GM23338 (cell line): ENCODE measurements at regions not wholly inside any gene's neighbourhood (a gene's known extent, or its start where the extent isn't known, plus 50 kb on each side); places are given as distances from the start of the nearest gene placed in this dataset.

ENCODE experiments used
- ATAC-seq: fragments of 200-7000 bp; cut with Tn5 transposase; 3 replicates; pipeline ENCODE4 v1.9.1; 2020
- DNase-seq: peaks from one replicate; pipeline ENCODE4 v3.0.0-alpha.2; 2015; ENCODE audit warnings: low spot score
- H2AFZ ChIP-seq: fragments of 200-600 bp; sonication (generic); 2 replicates; pipeline ENCODE4 v1.8.0; 2016; ENCODE audit warnings: antibody characterized with exemption, mild to moderate bottlenecking, moderate library complexity
- H3F3A ChIP-seq: fragments of 200-600 bp; sonication (generic); replicated peaks from 2 replicates; pipeline ENCODE4 v1.8.0; 2017; ENCODE audit warnings: antibody characterized with exemption, mixed run types, low read depth
- H3K27ac ChIP-seq: fragments of 200-600 bp; sonication (generic); 2 replicates; pipeline ENCODE4 v1.6.1; 2016; ENCODE audit warnings: low read depth
- H3K27me3 ChIP-seq: fragments of 200-600 bp; sonication (generic); 2 replicates; pipeline ENCODE4 v1.8.0; 2016; ENCODE audit warnings: mild to moderate bottlenecking, mixed run types, moderate library complexity; ENCODE audit not compliant: insufficient read depth
- H3K36me3 ChIP-seq: fragments of 200-600 bp; sonication (generic); 2 replicates; pipeline ENCODE4 v1.8.0; 2016; ENCODE audit warnings: mild to moderate bottlenecking; ENCODE audit not compliant: insufficient read depth
- H3K4me1 ChIP-seq: fragments of 200-600 bp; sonication (generic); 2 replicates; pipeline ENCODE4 v1.8.0; 2016; ENCODE audit warnings: mild to moderate bottlenecking, moderate library complexity; ENCODE audit not compliant: insufficient read depth
- H3K4me2 ChIP-seq: fragments of 200-600 bp; sonication (generic); 2 replicates; pipeline ENCODE4 v1.7.1; 2017; ENCODE audit warnings: mixed run types
- H3K4me3 ChIP-seq: fragments of 200-600 bp; sonication (generic); 2 replicates; pipeline ENCODE4 v1.6.1; 2016; ENCODE audit warnings: mixed run types
- H3K79me2 ChIP-seq: fragments of 200-600 bp; sonication (generic); replicated peaks from 2 replicates; pipeline ENCODE4 v1.8.0; 2017; ENCODE audit warnings: mild to moderate bottlenecking; ENCODE audit not compliant: insufficient read depth
- H3K9me2 ChIP-seq: fragments of 200-600 bp; sonication (generic); 2 replicates; pipeline ENCODE4 v1.8.0; 2017; ENCODE audit not compliant: insufficient read depth
- H4K20me1 ChIP-seq: fragments of 200-600 bp; sonication (generic); replicated peaks from 2 replicates; pipeline ENCODE4 v1.8.0; 2017; ENCODE audit warnings: mild to moderate bottlenecking; ENCODE audit not compliant: insufficient read depth
- H3K27ac Mint-ChIP-seq: 2 replicates; pipeline ENCODE4 v1.8.0; 2020; ENCODE audit warnings: inconsistent platforms, mild to moderate bottlenecking, moderate library complexity, mixed read lengths
- H3K27me3 Mint-ChIP-seq: 3 replicates; pipeline ENCODE4 v1.8.0; 2022; ENCODE audit warnings: low read depth, mild to moderate bottlenecking, moderate library complexity, mixed read lengths, inconsistent platforms; ENCODE audit not compliant: insufficient read depth, poor library complexity
- H3K36me3 Mint-ChIP-seq: 3 replicates; pipeline ENCODE4 v1.8.0; 2021; ENCODE audit warnings: low read depth, mild to moderate bottlenecking, inconsistent platforms, moderate library complexity, mixed read lengths
- H3K4me1 Mint-ChIP-seq: 3 replicates; pipeline ENCODE4 v1.8.0; 2020; ENCODE audit warnings: mild to moderate bottlenecking, inconsistent platforms, mixed read lengths
- H3K4me3 Mint-ChIP-seq: 3 replicates; pipeline ENCODE4 v1.8.0; 2021; ENCODE audit warnings: moderate library complexity, mild to moderate bottlenecking, inconsistent platforms, mixed read lengths
- H3K9me3 Mint-ChIP-seq: 3 replicates; pipeline ENCODE4 v1.8.0; 2020; ENCODE audit warnings: moderate library complexity, mild to moderate bottlenecking, inconsistent platforms, mixed read lengths
- CREB1 ChIP-seq: fragments of 250-450 bp; sonication (Bioruptor Pico); IDR thresholded peaks from 2 replicates; pipeline ENCODE4 v1.5.0; 2020; ENCODE audit warnings: low read depth, mild to moderate bottlenecking, moderate library complexity
- EZH2 ChIP-seq: fragments of 200-600 bp; sonication (generic); IDR thresholded peaks from one replicate; pipeline ENCODE4 v1.8.0; 2017; ENCODE audit warnings: antibody characterized with exemption, mild to moderate bottlenecking, low read depth; ENCODE audit not compliant: unreplicated experiment
- EZH2phosphoT487 ChIP-seq: fragments of 200-600 bp; sonication (generic); IDR thresholded peaks from one replicate; pipeline ENCODE4 v1.8.1; 2018; ENCODE audit warnings: antibody characterized with exemption; ENCODE audit not compliant: unreplicated experiment
- JUNB ChIP-seq: IDR thresholded peaks from one replicate; pipeline ENCODE4 v1.6.1; 2016; ENCODE audit warnings: antibody characterized with exemption; ENCODE audit not compliant: unreplicated experiment
- NANOG ChIP-seq: IDR thresholded peaks from 2 replicates; pipeline ENCODE4 v1.6.1; 2016; ENCODE audit warnings: antibody characterized with exemption, borderline replicate concordance
- POLR2AphosphoS5 ChIP-seq: IDR thresholded peaks from 2 replicates; pipeline ENCODE4 v1.6.1; 2016; ENCODE audit warnings: antibody characterized with exemption, low read depth
- TF ChIP-seq, protein P1 (sequence below): fragments of 250-450 bp; sonication (Bioruptor Pico); IDR thresholded peaks from 2 replicates; pipeline ENCODE4 v1.5.0; 2020; ENCODE audit warnings: mild to moderate bottlenecking, moderate library complexity
- TF ChIP-seq, protein P2 (sequence below): IDR thresholded peaks from one replicate; pipeline ENCODE4 v1.6.1; 2018; ENCODE audit warnings: antibody characterized with exemption; ENCODE audit not compliant: unreplicated experiment

DNA sequence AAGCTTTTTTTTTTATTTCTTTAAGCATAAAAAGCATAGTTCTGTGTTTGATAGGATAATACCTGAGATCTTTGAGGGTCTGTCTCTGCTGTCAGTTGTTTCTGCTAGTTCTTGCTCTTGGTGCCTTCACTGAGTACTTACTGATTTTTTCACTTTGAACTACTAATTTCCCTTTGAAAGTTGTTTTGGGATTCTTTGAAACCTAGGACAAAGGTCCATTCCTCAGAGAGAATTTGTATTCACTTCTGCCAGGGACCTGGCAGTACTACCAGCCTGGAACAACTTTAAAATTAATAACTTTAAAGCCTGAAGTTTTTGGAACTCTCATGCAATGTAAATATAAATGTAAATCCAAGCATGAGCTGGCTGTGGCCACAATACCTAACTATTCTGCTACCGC lies 190.1 kb downstream of the TM2D1 start:
- H3K9me3 Mint-ChIP-seq = no peaks in the 10 kb centered on the region
- Histone ChIP-seq H3F3A (no peaks in the 10 kb centered on the region), H3K4me1 (peaks cover 9% of the 10 kb centered on the region), H2AFZ (0 out of 2 replicates have a peak overlapping the region, but pooled peaks have one; percentile 23), H3K27me3 (no peaks in the 10 kb centered on the region), H3K79me2 (no peaks in the 10 kb centered on the region), H4K20me1 (no peaks in the 10 kb centered on the region), H3K27ac (no peak overlapping the region), H3K36me3 (no peaks in the 10 kb centered on the region), H3K4me3 (no peak overlapping the region), H3K9me2 (no peaks in the 10 kb centered on the region), H3K4me2 (no peak overlapping the region)
- no peak overlapping the region for H3K27ac Mint-ChIP-seq
- peaks cover 2% of the 10 kb centered on the region for H3K27me3 Mint-ChIP-seq
- TF ChIP-seq, protein P1, sequence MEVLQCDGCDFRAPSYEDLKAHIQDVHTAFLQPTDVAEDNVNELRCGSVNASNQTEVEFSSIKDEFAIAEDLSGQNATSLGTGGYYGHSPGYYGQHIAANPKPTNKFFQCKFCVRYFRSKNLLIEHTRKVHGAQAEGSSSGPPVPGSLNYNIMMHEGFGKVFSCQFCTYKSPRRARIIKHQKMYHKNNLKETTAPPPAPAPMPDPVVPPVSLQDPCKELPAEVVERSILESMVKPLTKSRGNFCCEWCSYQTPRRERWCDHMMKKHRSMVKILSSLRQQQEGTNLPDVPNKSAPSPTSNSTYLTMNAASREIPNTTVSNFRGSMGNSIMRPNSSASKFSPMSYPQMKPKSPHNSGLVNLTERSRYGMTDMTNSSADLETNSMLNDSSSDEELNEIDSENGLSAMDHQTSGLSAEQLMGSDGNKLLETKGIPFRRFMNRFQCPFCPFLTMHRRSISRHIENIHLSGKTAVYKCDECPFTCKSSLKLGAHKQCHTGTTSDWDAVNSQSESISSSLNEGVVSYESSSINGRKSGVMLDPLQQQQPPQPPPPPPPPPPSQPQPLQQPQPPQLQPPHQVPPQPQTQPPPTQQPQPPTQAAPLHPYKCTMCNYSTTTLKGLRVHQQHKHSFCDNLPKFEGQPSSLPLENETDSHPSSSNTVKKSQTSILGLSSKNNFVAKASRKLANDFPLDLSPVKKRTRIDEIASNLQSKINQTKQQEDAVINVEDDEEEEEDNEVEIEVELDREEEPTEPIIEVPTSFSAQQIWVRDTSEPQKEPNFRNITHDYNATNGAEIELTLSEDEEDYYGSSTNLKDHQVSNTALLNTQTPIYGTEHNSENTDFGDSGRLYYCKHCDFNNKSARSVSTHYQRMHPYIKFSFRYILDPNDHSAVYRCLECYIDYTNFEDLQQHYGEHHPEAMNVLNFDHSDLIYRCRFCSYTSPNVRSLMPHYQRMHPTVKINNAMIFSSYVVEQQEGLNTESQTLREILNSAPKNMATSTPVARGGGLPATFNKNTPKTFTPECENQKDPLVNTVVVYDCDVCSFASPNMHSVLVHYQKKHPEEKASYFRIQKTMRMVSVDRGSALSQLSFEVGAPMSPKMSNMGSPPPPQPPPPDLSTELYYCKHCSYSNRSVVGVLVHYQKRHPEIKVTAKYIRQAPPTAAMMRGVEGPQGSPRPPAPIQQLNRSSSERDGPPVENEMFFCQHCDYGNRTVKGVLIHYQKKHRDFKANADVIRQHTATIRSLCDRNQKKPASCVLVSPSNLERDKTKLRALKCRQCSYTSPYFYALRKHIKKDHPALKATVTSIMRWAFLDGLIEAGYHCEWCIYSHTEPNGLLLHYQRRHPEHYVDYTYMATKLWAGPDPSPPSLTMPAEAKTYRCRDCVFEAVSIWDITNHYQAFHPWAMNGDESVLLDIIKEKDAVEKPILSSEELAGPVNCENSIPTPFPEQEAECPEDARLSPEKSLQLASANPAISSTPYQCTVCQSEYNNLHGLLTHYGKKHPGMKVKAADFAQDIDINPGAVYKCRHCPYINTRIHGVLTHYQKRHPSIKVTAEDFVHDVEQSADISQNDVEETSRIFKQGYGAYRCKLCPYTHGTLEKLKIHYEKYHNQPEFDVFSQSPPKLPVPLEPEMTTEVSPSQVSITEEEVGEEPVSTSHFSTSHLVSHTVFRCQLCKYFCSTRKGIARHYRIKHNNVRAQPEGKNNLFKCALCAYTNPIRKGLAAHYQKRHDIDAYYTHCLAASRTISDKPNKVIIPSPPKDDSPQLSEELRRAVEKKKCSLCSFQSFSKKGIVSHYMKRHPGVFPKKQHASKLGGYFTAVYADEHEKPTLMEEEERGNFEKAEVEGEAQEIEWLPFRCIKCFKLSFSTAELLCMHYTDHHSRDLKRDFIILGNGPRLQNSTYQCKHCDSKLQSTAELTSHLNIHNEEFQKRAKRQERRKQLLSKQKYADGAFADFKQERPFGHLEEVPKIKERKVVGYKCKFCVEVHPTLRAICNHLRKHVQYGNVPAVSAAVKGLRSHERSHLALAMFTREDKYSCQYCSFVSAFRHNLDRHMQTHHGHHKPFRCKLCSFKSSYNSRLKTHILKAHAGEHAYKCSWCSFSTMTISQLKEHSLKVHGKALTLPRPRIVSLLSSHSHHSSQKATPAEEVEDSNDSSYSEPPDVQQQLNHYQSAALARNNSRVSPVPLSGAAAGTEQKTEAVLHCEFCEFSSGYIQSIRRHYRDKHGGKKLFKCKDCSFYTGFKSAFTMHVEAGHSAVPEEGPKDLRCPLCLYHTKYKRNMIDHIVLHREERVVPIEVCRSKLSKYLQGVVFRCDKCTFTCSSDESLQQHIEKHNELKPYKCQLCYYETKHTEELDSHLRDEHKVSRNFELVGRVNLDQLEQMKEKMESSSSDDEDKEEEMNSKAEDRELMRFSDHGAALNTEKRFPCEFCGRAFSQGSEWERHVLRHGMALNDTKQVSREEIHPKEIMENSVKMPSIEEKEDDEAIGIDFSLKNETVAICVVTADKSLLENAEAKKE (CRISPR knock-in tag) = no peak
- peaks cover 4% of the 10 kb centered on the region; the same call in 1 of the 3 replicates for H3K4me1 Mint-ChIP-seq
- DNase-seq (no peak), ATAC-seq (no peak)
- H3K4me3 Mint-ChIP-seq = no peak overlapping the region
- no peaks in the 10 kb centered on the region for H3K36me3 Mint-ChIP-seq

DNA sequence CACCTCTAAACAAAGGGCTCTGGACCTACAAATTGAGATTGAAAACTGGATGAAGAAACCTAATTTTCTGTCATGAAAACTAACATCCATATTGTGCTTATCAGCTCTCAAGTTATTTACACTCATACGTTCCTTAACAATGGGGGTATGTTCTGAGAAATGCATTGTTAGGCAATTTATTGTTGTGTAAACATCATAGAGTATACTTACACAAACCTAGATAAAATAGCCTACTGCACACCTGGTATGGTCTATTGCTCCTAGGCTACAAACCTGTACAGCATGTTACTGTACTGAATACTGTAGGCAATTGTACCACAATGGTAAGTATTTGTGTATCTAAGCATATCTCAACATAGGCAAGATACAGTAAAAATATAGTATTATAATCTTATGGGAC lies 191.4 kb downstream of the TM2D1 start:
- Histone ChIP-seq H3K36me3 (no peaks in the 10 kb centered on the region), H3K79me2 (no peaks in the 10 kb centered on the region), H3F3A (no peaks in the 10 kb centered on the region), H3K27me3 (no peaks in the 10 kb centered on the region), H3K4me1 (peaks cover 9% of the 10 kb centered on the region), H3K27ac (no peak overlapping the region), H2AFZ (no peak overlapping the region), H3K9me2 (no peaks in the 10 kb centered on the region), H3K4me3 (no peak overlapping the region), H4K20me1 (no peaks in the 10 kb centered on the region), H3K4me2 (no peak overlapping the region)
- Mint-ChIP-seq H3K27ac (no peak overlapping the region), H3K4me3 (no peak overlapping the region), H3K36me3 (no peaks in the 10 kb centered on the region), H3K9me3 (no peaks in the 10 kb centered on the region), H3K27me3 (peaks cover 2% of the 10 kb centered on the region), H3K4me1 (peaks cover 4% of the 10 kb centered on the region; the same call in 1 of the 3 replicates)
- ATAC-seq (no peak), DNase-seq (no peak)
- TF ChIP-seq, protein P2, sequence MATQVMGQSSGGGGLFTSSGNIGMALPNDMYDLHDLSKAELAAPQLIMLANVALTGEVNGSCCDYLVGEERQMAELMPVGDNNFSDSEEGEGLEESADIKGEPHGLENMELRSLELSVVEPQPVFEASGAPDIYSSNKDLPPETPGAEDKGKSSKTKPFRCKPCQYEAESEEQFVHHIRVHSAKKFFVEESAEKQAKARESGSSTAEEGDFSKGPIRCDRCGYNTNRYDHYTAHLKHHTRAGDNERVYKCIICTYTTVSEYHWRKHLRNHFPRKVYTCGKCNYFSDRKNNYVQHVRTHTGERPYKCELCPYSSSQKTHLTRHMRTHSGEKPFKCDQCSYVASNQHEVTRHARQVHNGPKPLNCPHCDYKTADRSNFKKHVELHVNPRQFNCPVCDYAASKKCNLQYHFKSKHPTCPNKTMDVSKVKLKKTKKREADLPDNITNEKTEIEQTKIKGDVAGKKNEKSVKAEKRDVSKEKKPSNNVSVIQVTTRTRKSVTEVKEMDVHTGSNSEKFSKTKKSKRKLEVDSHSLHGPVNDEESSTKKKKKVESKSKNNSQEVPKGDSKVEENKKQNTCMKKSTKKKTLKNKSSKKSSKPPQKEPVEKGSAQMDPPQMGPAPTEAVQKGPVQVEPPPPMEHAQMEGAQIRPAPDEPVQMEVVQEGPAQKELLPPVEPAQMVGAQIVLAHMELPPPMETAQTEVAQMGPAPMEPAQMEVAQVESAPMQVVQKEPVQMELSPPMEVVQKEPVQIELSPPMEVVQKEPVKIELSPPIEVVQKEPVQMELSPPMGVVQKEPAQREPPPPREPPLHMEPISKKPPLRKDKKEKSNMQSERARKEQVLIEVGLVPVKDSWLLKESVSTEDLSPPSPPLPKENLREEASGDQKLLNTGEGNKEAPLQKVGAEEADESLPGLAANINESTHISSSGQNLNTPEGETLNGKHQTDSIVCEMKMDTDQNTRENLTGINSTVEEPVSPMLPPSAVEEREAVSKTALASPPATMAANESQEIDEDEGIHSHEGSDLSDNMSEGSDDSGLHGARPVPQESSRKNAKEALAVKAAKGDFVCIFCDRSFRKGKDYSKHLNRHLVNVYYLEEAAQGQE = no peak
- TF ChIP-seq NANOG = no peak
- no peak for TF ChIP-seq JUNB
- TF ChIP-seq EZH2phosphoT487 = no peak
- TF ChIP-seq EZH2 = no peak
- no peak for TF ChIP-seq CREB1 (CRISPR knock-in tag)
- no peak for TF ChIP-seq POLR2AphosphoS5
